GM12891 (cell line): ENCODE measurements at regions not wholly inside any gene's neighbourhood (a gene's known extent, or its start where the extent isn't known, plus 50 kb on each side); places are given as distances from the start of the nearest gene placed in this dataset.

ENCODE experiments used
- PAX5 ChIP-seq: IDR thresholded peaks from 2 replicates; pipeline ENCODE4 v1.6.1; 2011; ENCODE audit warnings: low read length, moderate library complexity, mild to moderate bottlenecking; ENCODE audit not compliant: insufficient read depth, severe bottlenecking
- POLR2A ChIP-seq: IDR thresholded peaks from 2 replicates; pipeline ENCODE4 v1.6.1; 2011; ENCODE audit warnings: low read depth, low read length, control low read depth
- POLR2AphosphoS5 ChIP-seq: IDR thresholded peaks from 2 replicates; pipeline ENCODE4 v1.6.1; 2011; ENCODE audit warnings: low read depth, low read length, control low read depth
- POU2F2 ChIP-seq: IDR thresholded peaks from 2 replicates; pipeline ENCODE4 v1.6.1; 2011; ENCODE audit warnings: low read depth, mild to moderate bottlenecking, control low read depth, low read length, moderate library complexity
- SPI1 ChIP-seq: IDR thresholded peaks from 2 replicates; pipeline ENCODE4 v1.6.1; 2011; ENCODE audit warnings: low read depth, low read length, control low read depth
- TAF1 ChIP-seq: IDR thresholded peaks from 2 replicates; pipeline ENCODE4 v1.6.1; 2011; ENCODE audit warnings: low read depth, low read length, control low read depth

GRCh38 chr10:3446221-3446620 is 273.6 kb upstream of the PITRM1 start:
- TF ChIP-seq POLR2A (no peak), SPI1 (no peak), POLR2AphosphoS5 (no peak), TAF1 (no peak), POU2F2 (no peak), PAX5 (no peak)
